Left renal cortex interstitium (tissue), 4 donors: ENCODE measurements at regions not wholly inside any gene's neighbourhood (a gene's known extent, or its start where the extent isn't known, plus 50 kb on each side); places are given as distances from the start of the nearest gene placed in this dataset.

ENCODE experiments used
- DNase-seq, 4 donors: peaks; one replicate each; pipeline ENCODE4 v3.0.0-alpha.2; 2013; ENCODE audit warnings: low read depth in 4 of 4, low spot score in 2 of 4, missing footprints in 1 of 4

DNA sequence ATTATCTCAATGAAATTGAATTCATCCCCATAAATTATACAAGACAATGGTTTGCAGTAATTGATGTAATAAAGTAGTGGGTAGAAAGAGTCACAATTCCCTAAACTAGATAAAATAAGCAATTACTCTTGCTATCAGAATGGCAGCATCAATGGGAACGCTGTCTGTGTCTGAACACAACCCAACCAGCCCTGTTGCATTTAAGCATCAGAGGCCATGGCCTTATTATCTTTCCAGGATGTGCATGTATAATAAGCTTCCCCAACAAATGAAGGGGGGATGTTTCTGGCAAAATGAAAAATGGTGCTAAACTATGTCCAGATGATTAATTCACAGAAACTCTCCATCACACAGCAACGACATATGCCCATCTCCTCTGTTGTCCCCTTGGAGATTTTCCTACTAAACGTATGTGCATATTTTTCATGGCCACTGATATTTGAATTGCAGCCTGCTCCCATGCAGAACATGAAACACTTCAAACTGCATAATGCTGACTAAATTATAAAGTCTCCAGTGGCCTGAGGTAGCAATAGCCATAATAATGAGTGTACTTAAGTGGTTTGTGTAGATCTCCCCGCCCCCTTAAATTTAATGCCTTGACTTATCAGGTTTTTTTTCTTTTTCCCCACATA is 306.9 kb upstream of the ADAMTS16 start:
- DNase-seq = no peak

GRCh38 chr5:4837489-4838058 is 302.6 kb upstream of the ADAMTS16 start:
- no peak for DNase-seq

DNA sequence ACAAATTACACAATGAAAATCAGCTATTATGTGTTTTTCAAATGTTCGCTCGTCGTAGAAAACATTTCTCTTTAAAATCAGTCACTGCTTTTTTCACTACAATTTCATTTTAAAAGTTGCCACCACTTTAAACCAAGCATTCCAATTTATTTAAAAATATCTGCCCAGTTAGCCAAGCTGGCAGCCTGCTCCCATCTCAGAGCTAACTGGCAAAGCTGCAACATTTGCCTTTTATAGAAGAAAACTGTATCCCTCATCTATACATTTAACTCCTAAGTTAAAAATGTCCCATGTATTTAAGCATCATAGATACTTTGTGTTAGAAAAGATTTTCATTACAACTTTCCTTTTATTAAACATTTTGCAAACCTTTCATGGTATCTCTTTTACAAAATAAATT is 294.9 kb upstream of the ADAMTS16 start:
- no peak for DNase-seq

DNA sequence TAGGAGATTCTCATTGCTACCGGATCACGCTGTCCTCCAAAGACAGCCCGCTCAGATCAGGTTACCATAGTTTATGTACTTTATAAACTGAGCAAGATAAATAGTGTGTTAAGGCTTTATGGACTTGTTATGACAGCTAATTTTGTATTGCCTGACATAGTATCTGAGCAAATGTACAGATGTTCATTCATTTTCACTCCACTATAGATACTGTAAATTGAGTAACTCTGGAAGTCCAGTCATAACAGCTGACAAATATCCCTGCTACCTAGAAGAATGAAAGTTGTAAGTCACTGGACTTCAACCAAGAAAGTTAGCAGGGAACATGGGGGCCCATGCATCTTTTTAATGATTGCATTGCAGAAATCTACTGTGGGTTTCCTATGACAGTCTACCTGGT is 292.4 kb upstream of the ADAMTS16 start:
- no peak for DNase-seq

GRCh38 chr5:4855036-4855435 is 285.1 kb upstream of the ADAMTS16 start:
- DNase-seq = no peak

- no peak for DNase-seq
Measured at GRCh38 chr5:4855880-4856279, 284.2 kb upstream of the ADAMTS16 start.

- DNase-seq = no peak
Measured at GRCh38 chr5:4857761-4858160, 282.4 kb upstream of the ADAMTS16 start.

GRCh38 chr5:4859500-4860235 is 280.5 kb upstream of the ADAMTS16 start:
- no peak for DNase-seq

GRCh38 chr5:4860631-4861030 is 279.5 kb upstream of the ADAMTS16 start:
- DNase-seq = no peak

- peak in 2 of 4 donors; percentile 26 to 28 for DNase-seq
Measured at GRCh38 chr5:4862500-4862899, 277.6 kb upstream of the ADAMTS16 start.

- DNase-seq = no peak
Measured at GRCh38 chr5:4866131-4866659, 273.9 kb upstream of the ADAMTS16 start.

- DNase-seq = no peak
Measured at GRCh38 chr5:4866817-4867216, 273.3 kb upstream of the ADAMTS16 start.

DNA sequence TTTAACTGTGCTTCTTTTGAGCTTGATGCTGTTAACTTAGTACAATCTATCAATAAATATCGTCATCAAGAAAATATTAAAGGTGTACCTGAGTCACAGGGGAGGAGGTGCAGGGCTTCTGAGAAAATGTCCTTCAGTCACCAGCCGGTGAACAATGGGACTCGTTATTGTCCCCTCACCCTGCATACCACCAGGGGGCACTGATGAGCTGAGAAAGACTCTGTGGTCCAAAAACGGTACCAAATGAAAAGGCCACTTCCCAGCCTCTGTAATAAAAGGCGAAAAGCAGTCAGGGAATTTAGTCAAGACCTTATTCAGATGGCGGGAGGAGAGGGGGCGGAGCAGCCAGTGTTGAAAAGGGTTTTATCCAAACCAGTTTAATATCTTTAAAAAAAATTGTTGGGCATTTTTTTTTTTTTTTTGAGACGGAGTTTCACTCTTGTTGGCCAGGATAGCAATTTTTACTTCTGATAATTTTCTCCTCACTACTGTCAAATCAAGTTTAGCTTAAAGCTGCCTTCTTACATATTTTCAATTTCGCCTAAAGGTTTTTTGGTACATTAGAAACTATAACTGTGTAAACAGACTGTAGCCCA is 271.9 kb upstream of the ADAMTS16 start:
- peak in 1 of 4 donors; percentile 31 for DNase-seq

- DNase-seq = no peak
Measured at GRCh38 chr5:4873652-4874051, 266.5 kb upstream of the ADAMTS16 start.

DNA sequence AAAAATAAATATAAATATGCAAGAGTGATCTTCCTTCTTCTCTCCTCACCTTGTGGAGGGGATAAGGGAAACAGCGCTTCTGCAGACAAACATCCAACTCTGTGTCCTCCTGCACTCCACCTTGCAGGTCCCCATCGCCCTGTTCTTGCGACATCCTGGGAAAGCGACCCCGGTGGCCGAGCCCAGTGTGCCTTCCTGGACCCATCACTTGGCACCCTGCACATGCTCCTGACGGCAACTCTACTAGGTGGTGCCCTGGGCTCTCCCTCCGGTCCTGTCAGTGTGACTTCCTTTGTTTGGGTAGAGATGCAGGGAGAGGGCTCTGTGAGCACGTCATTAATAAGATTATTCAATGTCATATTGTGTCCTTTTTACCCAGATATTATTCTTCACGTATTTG is 266.0 kb upstream of the ADAMTS16 start:
- no peak for DNase-seq

GRCh38 chr5:4875942-4876341 is 264.2 kb upstream of the ADAMTS16 start:
- DNase-seq = no peak

GRCh38 chr5:4876804-4877203 is 263.3 kb upstream of the ADAMTS16 start:
- DNase-seq = no peak

GRCh38 chr5:4877579-4877978 is 262.6 kb upstream of the ADAMTS16 start:
- no peak for DNase-seq

DNA sequence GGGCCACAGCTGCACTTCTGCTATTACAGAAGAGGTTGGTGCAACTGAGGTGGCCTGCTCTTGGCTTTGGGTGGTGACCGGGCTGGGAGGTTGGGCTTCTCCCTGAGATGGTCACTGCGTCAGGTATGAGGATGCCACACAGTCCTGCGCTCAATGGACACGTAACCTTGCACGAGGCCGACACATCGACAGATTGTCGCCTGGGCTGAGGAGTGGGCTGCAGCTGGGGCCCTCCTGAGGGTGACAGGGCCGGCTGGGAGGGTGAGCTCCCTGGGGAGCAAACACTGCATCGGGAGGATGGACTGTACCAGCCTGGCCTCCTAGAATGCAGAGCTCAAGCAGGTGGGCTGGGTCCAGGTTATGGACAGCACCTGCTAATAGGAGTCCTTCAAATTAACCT is 261.1 kb upstream of the ADAMTS16 start:
- DNase-seq = no peak

- DNase-seq = peak in 3 of 4 donors; percentile 48 to 64 (median 60)
Measured at GRCh38 chr5:4879693-4880303, 260.3 kb upstream of the ADAMTS16 start.

- no peak for DNase-seq
Measured at GRCh38 chr5:4880304-4880741, 259.8 kb upstream of the ADAMTS16 start.
